GM12891 (cell line): ENCODE measurements at regions not wholly inside any gene's neighbourhood (a gene's known extent, or its start where the extent isn't known, plus 50 kb on each side); places are given as distances from the start of the nearest gene placed in this dataset.

Experiments used
- DNase-seq: peaks from one replicate; pipeline ENCODE4 v3.0.0; 2011; ENCODE audit warnings: low spot score; ENCODE audit not compliant: insufficient read length
- FAIRE-seq: peaks from 2 replicates; lab custom pipeline; 2011; peaks lifted over from hg19 to GRCh38; lab: Jason Lieb, UNC
- PAX5 ChIP-seq: IDR thresholded peaks from 2 replicates; pipeline ENCODE4 v1.6.1; 2011; ENCODE audit warnings: low read length, moderate library complexity, mild to moderate bottlenecking; ENCODE audit not compliant: insufficient read depth, severe bottlenecking
- POLR2A ChIP-seq: IDR thresholded peaks from 2 replicates; pipeline ENCODE4 v1.6.1; 2011; ENCODE audit warnings: low read depth, low read length, control low read depth
- POLR2AphosphoS5 ChIP-seq: IDR thresholded peaks from 2 replicates; pipeline ENCODE4 v1.6.1; 2011; ENCODE audit warnings: low read depth, low read length, control low read depth
- POU2F2 ChIP-seq: IDR thresholded peaks from 2 replicates; pipeline ENCODE4 v1.6.1; 2011; ENCODE audit warnings: low read depth, mild to moderate bottlenecking, control low read depth, low read length, moderate library complexity
- SPI1 ChIP-seq: IDR thresholded peaks from 2 replicates; pipeline ENCODE4 v1.6.1; 2011; ENCODE audit warnings: low read depth, low read length, control low read depth
- TAF1 ChIP-seq: IDR thresholded peaks from 2 replicates; pipeline ENCODE4 v1.6.1; 2011; ENCODE audit warnings: low read depth, low read length, control low read depth

- no peak for FAIRE-seq
- no peak for DNase-seq
- TF ChIP-seq POLR2AphosphoS5 (no peak), SPI1 (no peak), POU2F2 (no peak), TAF1 (no peak), POLR2A (no peak), PAX5 (no peak)
These were observed 344.9 kb downstream of the EFNA5 start for GRCh38 chr5:107325866-107326265.

GRCh38 chr5:107324809-107325208 lies 345.9 kb downstream of the EFNA5 start:
- no peak for TF ChIP-seq POU2F2
- no peak for TF ChIP-seq SPI1
- TF ChIP-seq POLR2A = no peak
- TF ChIP-seq PAX5 = no peak
- no peak for TF ChIP-seq POLR2AphosphoS5
- TF ChIP-seq TAF1 = no peak
- DNase-seq = no peak
- no peak for FAIRE-seq

DNA sequence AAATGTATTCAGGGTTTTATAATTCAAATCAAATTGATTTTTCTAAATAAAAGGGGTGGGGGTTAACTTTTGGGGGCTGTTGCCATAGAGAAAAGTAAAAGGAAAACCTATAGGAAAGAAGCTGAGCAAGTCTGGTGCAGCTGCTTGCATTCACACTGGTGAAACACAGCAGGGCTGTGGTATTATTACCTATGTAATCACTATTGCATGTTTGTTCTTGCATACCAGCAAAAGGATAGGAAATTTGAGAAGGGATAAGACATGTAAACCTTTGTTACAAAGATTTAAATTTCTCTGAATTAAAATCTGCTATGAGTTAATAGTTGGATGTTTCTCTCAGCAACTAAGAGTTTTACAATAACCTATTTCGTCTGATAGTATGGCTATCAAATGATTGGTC lies 346.7 kb downstream of the EFNA5 start:
- no peak for TF ChIP-seq POLR2A
- TF ChIP-seq TAF1 = no peak
- TF ChIP-seq POLR2AphosphoS5 = no peak
- TF ChIP-seq SPI1 = no peak
- TF ChIP-seq POU2F2 = no peak
- no peak for TF ChIP-seq PAX5
- FAIRE-seq (no peak), DNase-seq (no peak)

DNA sequence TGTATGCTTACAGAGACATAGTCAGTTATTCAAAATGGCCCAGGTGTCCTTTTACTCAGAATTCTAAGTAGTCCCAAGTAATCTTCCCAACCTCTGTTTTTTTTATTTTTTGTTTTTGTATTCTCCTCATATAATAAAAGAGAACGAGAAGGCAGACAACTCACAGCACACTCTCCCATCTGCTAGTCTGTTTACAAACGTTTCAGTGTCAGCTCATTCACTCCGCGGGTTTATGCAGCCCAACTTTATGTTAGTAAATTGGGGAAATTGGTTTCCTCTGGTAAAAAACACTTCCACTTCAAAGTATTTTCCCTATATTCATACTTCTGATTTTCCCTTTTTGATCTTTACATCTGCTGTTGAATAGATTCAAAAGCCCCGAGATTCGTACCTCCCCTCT lies 347.2 kb downstream of the EFNA5 start:
- DNase-seq (no peak), FAIRE-seq (no peak)
- TF ChIP-seq POLR2A (no peak), SPI1 (no peak), POU2F2 (no peak), TAF1 (no peak), POLR2AphosphoS5 (no peak), PAX5 (no peak)

GRCh38 chr5:107322936-107323335 lies 347.8 kb downstream of the EFNA5 start:
- TF ChIP-seq SPI1 (no peak), TAF1 (no peak), PAX5 (no peak), POLR2AphosphoS5 (no peak), POLR2A (no peak), POU2F2 (no peak)
- FAIRE-seq = no peak

GRCh38 chr5:107321906-107322305 lies 348.8 kb downstream of the EFNA5 start:
- FAIRE-seq = no peak
- TF ChIP-seq PAX5 (no peak), POLR2A (no peak), SPI1 (no peak), POLR2AphosphoS5 (no peak), TAF1 (no peak), POU2F2 (no peak)
- DNase-seq = no peak

More at GRCh38 chr5:107322936-107323335, 347.8 kb downstream of the EFNA5 start:
- DNase-seq = no peak

DNA sequence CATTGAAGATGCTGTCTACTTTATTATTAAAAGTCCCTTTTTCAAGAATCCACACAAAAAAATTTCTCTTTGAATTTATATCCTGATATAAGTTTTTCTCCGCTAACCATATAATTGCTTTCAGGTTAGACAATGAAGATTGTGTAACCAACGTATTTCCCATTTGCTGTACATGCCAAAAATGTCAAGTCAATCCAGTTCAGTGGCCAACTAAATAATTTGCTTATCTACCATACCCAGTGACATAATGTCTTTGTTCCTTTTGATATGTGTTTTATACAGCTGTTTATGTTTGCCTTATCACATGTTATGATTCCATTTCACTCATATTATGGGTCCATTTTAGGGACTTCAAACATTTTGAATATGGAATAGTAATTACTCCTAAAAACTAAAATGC lies 349.9 kb downstream of the EFNA5 start:
- FAIRE-seq (no peak), DNase-seq (no peak)
- TF ChIP-seq PAX5 (no peak), SPI1 (no peak), POU2F2 (no peak), TAF1 (no peak), POLR2AphosphoS5 (no peak), POLR2A (no peak)

DNA sequence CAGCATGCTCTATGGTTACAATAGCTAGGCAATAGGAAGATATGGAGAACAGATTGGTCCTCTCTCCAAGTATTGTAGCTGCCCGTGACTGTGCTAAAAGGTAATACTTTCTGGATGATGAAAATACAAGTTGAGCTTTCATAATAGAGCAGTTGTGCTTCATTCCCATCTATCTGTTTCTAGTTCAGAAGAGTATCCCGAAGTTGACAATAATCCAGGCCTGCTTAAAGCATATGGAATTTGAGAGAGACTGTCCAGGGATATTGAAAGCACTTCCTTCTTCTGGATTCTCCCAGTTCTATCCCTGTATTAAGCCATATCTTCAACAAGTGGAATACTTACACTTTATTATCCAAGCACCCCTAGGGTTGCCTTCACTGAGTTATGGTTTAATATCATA lies 350.4 kb downstream of the EFNA5 start:
- DNase-seq = no peak
- FAIRE-seq = no peak

GRCh38 chr5:107319901-107320300 lies 350.8 kb downstream of the EFNA5 start:
- no peak for FAIRE-seq
- TF ChIP-seq TAF1 = no peak
- TF ChIP-seq POU2F2 = no peak
- TF ChIP-seq POLR2AphosphoS5 = no peak
- no peak for TF ChIP-seq SPI1
- TF ChIP-seq POLR2A = no peak
- no peak for TF ChIP-seq PAX5

More for the DNA sequence above, 350.4 kb downstream of the EFNA5 start:
- TF ChIP-seq POU2F2 = no peak
- TF ChIP-seq SPI1 = no peak
- TF ChIP-seq POLR2AphosphoS5 = no peak
- no peak for TF ChIP-seq PAX5
- TF ChIP-seq POLR2A = no peak
- TF ChIP-seq TAF1 = no peak

DNA sequence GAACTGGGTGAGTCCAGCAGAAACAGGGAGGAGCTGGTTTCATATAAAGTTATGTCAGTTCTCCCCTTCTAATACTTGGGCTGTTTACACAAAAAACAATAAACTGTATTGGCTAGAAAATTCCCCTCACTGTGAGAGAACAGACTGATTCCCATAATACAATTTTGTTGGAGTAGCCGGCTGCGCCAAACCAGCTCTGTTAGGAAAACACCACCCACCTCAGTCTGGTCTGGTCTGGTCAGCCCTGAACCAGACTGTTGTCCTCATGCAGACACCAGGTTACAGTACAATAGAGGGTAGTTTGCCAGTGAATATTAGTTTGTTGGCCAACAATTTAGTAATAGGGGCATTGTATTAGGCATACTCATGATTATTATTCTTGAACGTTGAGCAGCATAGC lies 356.4 kb downstream of the EFNA5 start:
- DNase-seq (no peak), FAIRE-seq (no peak)
- no peak for TF ChIP-seq SPI1
- no peak for TF ChIP-seq PAX5
- TF ChIP-seq POU2F2 = no peak
- no peak for TF ChIP-seq POLR2A
- TF ChIP-seq POLR2AphosphoS5 = no peak
- no peak for TF ChIP-seq TAF1

More at GRCh38 chr5:107319901-107320300, 350.8 kb downstream of the EFNA5 start:
- no peak for DNase-seq
